ENCODE measurements at regions not wholly inside any gene's neighbourhood (a gene's known extent, or its start where the extent isn't known, plus 50 kb on each side); places are given as distances from the start of the nearest gene placed in this dataset.
"Not testable (repeated sequence)": the region's sequence is repeated elsewhere in the genome, so short reads cannot be mapped to it uniquely, and the experiment has no call there.

GRCh38 chr14:101631199-101631598 is 69.9 kb downstream of the DIO3 start (continued):
- TF ChIP-seq EP300 (IDR thresholded peaks at IDR 0.05; ENCODE audit: borderline replicate concordance in 1 of 2, low read depth in 2 of 2, low read length in 2 of 2) (no peak), CBX8 (IDR thresholded peaks at IDR 0.05; ENCODE audit: borderline replicate concordance, low read depth, low read length) (no peak), SP2 (IDR thresholded peaks at IDR 0.05; ENCODE audit: low read length) (no peak), BCL11A (IDR thresholded peaks at IDR 0.05; ENCODE audit: low read depth in 2 of 2, low read length in 2 of 2) (no peak)

GRCh38 chr14:101631970-101632369 is 70.7 kb downstream of the DIO3 start:
- Histone ChIP-seq H3K27me3 (replicated peaks in 1 of 4; ENCODE audit: control insufficient read depth in 3 of 4, extremely low read depth in 1 of 4, insufficient read depth in 3 of 4, low read length in 3 of 4) (peaks cover 0 to 12% (median 9%) of the 10 kb centered on the region in 4 experiments; a peak in 6 of 7 replicates), H2BK12ac (ENCODE audit: low read depth, low read length) (0 out of 2 replicates have a peak overlapping the region, but pooled peaks have one; percentile 17)
- not testable (repeated sequence) for H2AFZ ChIP-seq (ENCODE audit: low read length); H2BK120ac ChIP-seq (replicated peaks; ENCODE audit: low read depth, low read length); H3K36me3 ChIP-seq (ENCODE audit: control insufficient read depth in 2 of 4, insufficient read depth in 4 of 4, low read length in 3 of 4); H3K9me3 ChIP-seq (ENCODE audit: insufficient read depth in 2 of 2, low read depth in 1 of 2, low read length in 1 of 2); H3K56ac ChIP-seq (replicated peaks; ENCODE audit: insufficient read length, low read depth, low read length); H2BK20ac ChIP-seq (ENCODE audit: low read length); H2BK5ac ChIP-seq (ENCODE audit: low read depth, low read length); H3K23me2 ChIP-seq (ENCODE audit: low read depth, low read length); H3K27ac ChIP-seq (ENCODE audit: low read depth, low read length); H2BK15ac ChIP-seq (ENCODE audit: low read length); H4K91ac ChIP-seq (replicated peaks; ENCODE audit: insufficient read length, low read length); H3K4me2 ChIP-seq (ENCODE audit: insufficient read depth in 1 of 2, low read depth in 2 of 2, low read length in 2 of 2); H4K5ac ChIP-seq (ENCODE audit: insufficient read length, low read depth, low read length); H3K9ac ChIP-seq (replicated peaks in 1 of 4; ENCODE audit: extremely low read depth in 1 of 4, low read depth in 3 of 4, low read length in 3 of 4); H3K79me2 ChIP-seq (ENCODE audit: control insufficient read depth in 1 of 2, insufficient read depth in 2 of 2, low read length in 2 of 2); H2AK5ac ChIP-seq (ENCODE audit: low read depth, low read length); H3K18ac ChIP-seq (ENCODE audit: extremely low read depth, low read length); DNase-seq (ENCODE audit: low read depth in 1 of 2, low spot score in 2 of 2); H3K4me1 ChIP-seq (replicated peaks in 1 of 4; ENCODE audit: control insufficient read depth in 3 of 4, insufficient read depth in 4 of 4, low read length in 3 of 4); H3K4me3 ChIP-seq (ENCODE audit: extremely low read depth in 1 of 4, insufficient read depth in 2 of 4, low read depth in 3 of 4, low read length in 4 of 4); H3K79me1 ChIP-seq (ENCODE audit: low read depth, low read length); H3K23ac ChIP-seq (ENCODE audit: insufficient read length); H4K20me1 ChIP-seq (replicated peaks in 1 of 2; ENCODE audit: control insufficient read depth in 1 of 2, insufficient read depth in 2 of 2, low read length in 2 of 2); H3K14ac ChIP-seq (ENCODE audit: insufficient read length); H3K4ac ChIP-seq (replicated peaks; ENCODE audit: insufficient read length, low read depth, low read length); H4K8ac ChIP-seq (ENCODE audit: extremely low read depth, insufficient read depth, low read length); FAIRE-seq
- 96% methylated on average over 13 of the region's 13 CpGs; no CpG with 5 or more reads in 1 of the 2 experiments for WGBS, 2 experiments (ENCODE audit: extremely low coverage in 1 of 2, insufficient coverage in 1 of 2, insufficient read length in 1 of 2, insufficient replicate concordance in 2 of 2, low coverage in 1 of 2, low lambda C conversion rate in 2 of 2, missing lambda C conversion rate in 1 of 2)
- ChIA-PET POLR2A (ENCODE audit: partially characterized antibody) (interaction anchor here (0.7 kb wide), 1 partner anchor 550 kb away, joined by 3 read pairs; no protein-coding TSS in a partner anchor), CTCF (ENCODE audit: partially characterized antibody) (interaction anchor here (1.2 to 1.7 kb wide), 2 partner anchors 34 to 730 kb away, joined by 3 to 9 read pairs; no protein-coding TSS in a partner anchor)
